HG03432 (cell line): ENCODE measurements at regions not wholly inside any gene's neighbourhood (a gene's known extent, or its start where the extent isn't known, plus 50 kb on each side); places are given as distances from the start of the nearest gene placed in this dataset.
"Not testable (repeated sequence)": the region's sequence is repeated elsewhere in the genome, so short reads cannot be mapped to it uniquely, and the experiment has no call there.

Experiments
- ATAC-seq: cut with Tn5 transposase; IDR thresholded peaks from one replicate; pipeline ENCODE4 v1.9.1; 2021; ENCODE audit warnings: mild to moderate bottlenecking, moderate library complexity; ENCODE audit not compliant: unreplicated experiment

GRCh38 chrX:128805236-128805635, 718.1 kb downstream of the SMARCA1 start:
- ATAC-seq, result no peak

GRCh38 chrX:128804828-128805227, 718.5 kb downstream of the SMARCA1 start:
- ATAC-seq, result no peak

GRCh38 chrX:128800138-128800537, 723.2 kb downstream of the SMARCA1 start:
- no peak for ATAC-seq

- not testable (repeated sequence) for ATAC-seq
These were observed 730.9 kb upstream of the ACTRT1 start for GRCh38 chrX:128783139-128783538.

- no peak for ATAC-seq
These were observed 729.3 kb upstream of the ACTRT1 start for GRCh38 chrX:128781506-128781905.

GRCh38 chrX:128780934-128781333, 728.7 kb upstream of the ACTRT1 start:
- ATAC-seq, result no peak

GRCh38 chrX:128769495-128769894, 717.3 kb upstream of the ACTRT1 start:
- no peak for ATAC-seq

- no peak for ATAC-seq
These were observed 707.5 kb upstream of the ACTRT1 start for GRCh38 chrX:128759745-128760144.

- no peak for ATAC-seq
These were observed 707.0 kb upstream of the ACTRT1 start for GRCh38 chrX:128759177-128759576.

- no peak for ATAC-seq
These were observed 701.9 kb upstream of the ACTRT1 start for GRCh38 chrX:128754130-128754529.

GRCh38 chrX:128739539-128739938, 687.3 kb upstream of the ACTRT1 start:
- no peak for ATAC-seq

- no peak for ATAC-seq
These were observed 676.7 kb upstream of the ACTRT1 start for GRCh38 chrX:128728943-128729342.

GRCh38 chrX:128717635-128718578, 665.7 kb upstream of the ACTRT1 start:
- ATAC-seq, result no peak

- no peak for ATAC-seq
These were observed 662.2 kb upstream of the ACTRT1 start for GRCh38 chrX:128714425-128714824.

GRCh38 chrX:128699716-128700285, 647.6 kb upstream of the ACTRT1 start:
- no peak for ATAC-seq

- ATAC-seq, result no peak
These were observed 646.5 kb upstream of the ACTRT1 start for GRCh38 chrX:128698573-128699181.

GRCh38 chrX:128691872-128692271, 639.7 kb upstream of the ACTRT1 start:
- ATAC-seq, result no peak

- no peak for ATAC-seq
These were observed 633.2 kb upstream of the ACTRT1 start for GRCh38 chrX:128685387-128685786.

- ATAC-seq, result no peak
These were observed 624.4 kb upstream of the ACTRT1 start for GRCh38 chrX:128676651-128677050.

GRCh38 chrX:128674326-128675086, 622.3 kb upstream of the ACTRT1 start:
- not testable (repeated sequence) for ATAC-seq

GRCh38 chrX:128664211-128664610, 612.0 kb upstream of the ACTRT1 start:
- no peak for ATAC-seq
